Type B pancreatic cell (in vitro differentiated cells): ENCODE measurements at regions not wholly inside any gene's neighbourhood (a gene's known extent, or its start where the extent isn't known, plus 50 kb on each side); places are given as distances from the start of the nearest gene placed in this dataset.

Source experiments
- DNase-seq: peaks from one replicate; pipeline ENCODE4 v3.0.0; 2021; ENCODE audit warnings: mixed read lengths; ENCODE audit not compliant: unreplicated experiment; ENCODE audit errors: extremely low spot score
- H3K27ac Mint-ChIP-seq: 2 replicates; pipeline ENCODE4 v1.8.0; 2021; ENCODE audit warnings: mild to moderate bottlenecking, mixed read lengths
- H3K27me3 Mint-ChIP-seq: 2 replicates; pipeline ENCODE4 v1.8.0; 2021; ENCODE audit warnings: mixed read lengths
- H3K36me3 Mint-ChIP-seq: 2 replicates; pipeline ENCODE4 v1.8.0; 2021; ENCODE audit warnings: mixed read lengths
- H3K4me1 Mint-ChIP-seq: one replicate; pipeline ENCODE4 v1.8.0; 2021; ENCODE audit warnings: mixed read lengths; ENCODE audit not compliant: unreplicated experiment
- H3K4me3 Mint-ChIP-seq: 2 replicates; pipeline ENCODE4 v1.8.0; 2021; ENCODE audit warnings: mild to moderate bottlenecking, mixed read lengths
- H3K9me3 Mint-ChIP-seq: 2 replicates; pipeline ENCODE4 v1.8.0; 2021; ENCODE audit warnings: mixed read lengths
- CTCF ChIP-seq: fragments of 200-600 bp; sonication (generic); conservative IDR thresholded peaks from 2 replicates; pipeline ENCODE4 v1.5.0; 2021; ENCODE audit warnings: antibody characterized with exemption, mild to moderate bottlenecking

GRCh38 chr7:135801045-135801693 lies 52.6 kb upstream of the FAM180A start:
- Mint-ChIP-seq H3K27ac (peak overlapping the region; percentile 1), H3K4me1 (peaks cover 21% of the 10 kb centered on the region)
- DNase-seq = no peak

GRCh38 chr7:135800560-135800959 lies 51.9 kb upstream of the FAM180A start:
- DNase-seq = no peak
- no peak for TF ChIP-seq CTCF
- H3K27ac Mint-ChIP-seq = no peak overlapping the region
- H3K4me1 Mint-ChIP-seq = peaks cover 21% of the 10 kb centered on the region
- peaks cover 6% of the 10 kb centered on the region for H3K27me3 Mint-ChIP-seq
- no peaks in the 10 kb centered on the region for H3K9me3 Mint-ChIP-seq
- H3K4me3 Mint-ChIP-seq = peak overlapping the region; percentile 34
- H3K36me3 Mint-ChIP-seq = no peaks in the 10 kb centered on the region

More at GRCh38 chr7:135801045-135801693, 52.6 kb upstream of the FAM180A start:
- TF ChIP-seq CTCF = peak; percentile 91
- Mint-ChIP-seq H3K27me3 (peaks cover 6% of the 10 kb centered on the region), H3K9me3 (no peaks in the 10 kb centered on the region), H3K4me3 (peak overlapping the region; percentile 34), H3K36me3 (no peaks in the 10 kb centered on the region)

- H3K4me3 Mint-ChIP-seq = no peak overlapping the region
- no peak for TF ChIP-seq CTCF
- DNase-seq = no peak
- H3K27ac Mint-ChIP-seq = no peak overlapping the region
- H3K36me3 Mint-ChIP-seq = no peaks in the 10 kb centered on the region
- H3K9me3 Mint-ChIP-seq = no peaks in the 10 kb centered on the region
- peaks cover 6% of the 10 kb centered on the region for H3K27me3 Mint-ChIP-seq
- H3K4me1 Mint-ChIP-seq = peaks cover 21% of the 10 kb centered on the region
Observed at GRCh38 chr7:135799881-135800280, 51.3 kb upstream of the FAM180A start.
